Stimulated activated CD4-positive, alpha-beta T cell treated with anti-CD3 and anti-CD28 coated beads, Interleukin-2, amount 100 ng/mL, for 48 hours (primary cell): ENCODE measurements at regions not wholly inside any gene's neighbourhood (a gene's known extent, or its start where the extent isn't known, plus 50 kb on each side); places are given as distances from the start of the nearest gene placed in this dataset.

Source experiments
- DNase-seq, 2 donors: peaks; one replicate each; pipeline ENCODE4 v3.0.0-alpha.2; 2020

DNA sequence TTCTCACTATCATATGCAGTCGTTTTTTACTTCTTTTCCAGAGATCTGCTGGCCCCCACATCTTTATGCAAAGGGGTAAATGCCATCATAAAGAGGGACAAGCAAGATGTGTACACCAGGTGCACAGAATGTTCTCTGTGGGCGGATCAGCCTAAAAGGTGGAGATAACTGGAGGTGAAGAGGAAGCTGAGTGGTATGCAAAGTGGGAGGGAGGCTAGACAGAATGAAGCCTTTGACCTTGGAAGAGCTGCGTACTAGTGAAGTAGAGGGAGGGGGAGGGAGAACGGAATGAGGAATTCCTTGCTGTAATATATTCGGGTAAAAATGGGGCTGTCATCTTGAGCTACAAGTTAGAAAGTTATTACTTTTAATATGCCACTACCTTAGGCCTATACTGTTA lies 287.5 kb upstream of the VRK2 start:
- DNase-seq, result no peak

DNA sequence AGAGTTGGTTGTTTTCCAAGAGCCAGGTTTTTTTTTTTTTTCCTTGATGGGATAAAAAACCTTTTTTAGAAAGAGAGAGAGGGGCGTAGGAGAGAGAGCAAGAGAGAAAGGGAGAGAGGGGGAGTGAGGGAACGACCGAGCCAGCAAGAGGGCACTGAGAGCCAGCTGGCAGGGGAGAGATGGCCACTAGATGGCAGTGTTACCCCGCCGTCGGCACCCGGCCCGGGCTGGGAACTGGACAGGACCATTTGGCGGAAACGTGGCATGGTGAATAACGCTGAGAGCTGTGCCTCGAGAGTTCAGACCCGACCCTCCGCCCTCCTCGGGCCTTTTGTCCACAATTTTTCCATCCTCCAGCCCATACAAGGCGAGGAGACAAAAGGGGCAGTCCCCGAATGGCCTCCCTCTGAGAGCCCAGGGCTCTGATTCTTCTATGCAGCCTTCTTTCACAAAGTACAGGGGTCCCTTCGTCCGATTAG lies 286.7 kb upstream of the VRK2 start:
- peak; percentile 79 to 86 for DNase-seq

DNA sequence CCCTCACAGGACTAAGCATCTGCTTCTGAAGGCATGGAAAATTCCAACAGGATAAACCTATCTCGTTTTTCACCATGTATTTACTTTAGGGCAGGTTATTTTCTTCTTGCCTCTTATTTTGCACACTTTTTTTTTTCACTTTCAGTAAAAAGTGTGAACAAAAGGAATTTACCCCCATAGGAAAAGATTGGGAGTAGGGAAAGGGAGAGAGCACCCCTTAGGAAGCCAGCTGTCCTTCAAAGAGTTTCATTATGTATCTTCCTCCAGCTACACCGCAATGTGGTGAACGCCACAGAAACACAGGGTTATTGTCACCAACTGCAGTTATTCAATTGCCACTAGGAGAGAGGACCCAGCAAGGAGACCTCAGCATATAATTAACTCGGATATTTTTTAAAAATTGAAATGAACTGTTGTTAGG lies 286.2 kb upstream of the VRK2 start:
- DNase-seq, result no peak

DNA sequence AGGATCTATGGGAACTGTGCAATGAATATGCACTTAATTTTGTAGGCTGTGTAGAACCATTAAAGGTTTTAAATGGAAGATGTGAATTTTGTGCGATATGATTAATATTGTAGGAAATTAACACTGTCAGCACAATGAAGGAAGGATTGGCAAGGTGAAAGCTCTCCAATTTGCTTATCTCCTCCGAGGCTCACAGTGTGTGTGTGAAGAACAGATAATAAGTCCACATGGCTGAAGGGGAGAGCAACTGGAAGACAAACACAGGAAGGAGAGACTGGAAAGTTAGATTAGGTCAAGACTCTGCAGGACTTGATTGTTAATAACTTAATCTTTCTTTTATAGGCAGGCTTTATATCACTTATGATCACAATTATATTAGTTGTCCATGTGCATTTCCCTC lies 269.7 kb upstream of the VRK2 start:
- no peak for DNase-seq

GRCh38 chr2:57782587-57782986 lies 264.0 kb upstream of the VRK2 start:
- no peak for DNase-seq

DNA sequence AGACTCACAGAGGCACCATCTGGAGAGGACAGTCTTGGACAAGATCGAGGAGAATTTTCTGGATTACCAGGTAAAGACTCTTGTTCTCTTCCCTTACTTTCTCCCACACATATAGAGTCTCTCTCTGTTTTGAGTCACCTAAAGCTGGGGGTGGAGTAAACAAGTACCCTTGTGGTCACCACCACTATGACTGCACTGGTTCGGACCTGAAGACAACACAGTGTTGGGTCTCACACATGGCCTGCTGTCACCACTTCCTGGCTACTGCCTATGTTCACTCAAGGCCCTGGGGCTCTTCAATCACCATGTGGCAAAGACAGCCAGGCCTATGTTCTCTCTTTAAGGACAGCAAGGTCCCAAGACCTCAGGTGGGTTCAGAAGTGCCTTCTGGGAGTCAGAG lies 253.3 kb upstream of the VRK2 start:
- DNase-seq, result no peak

- DNase-seq, result no peak
These were observed 250.1 kb upstream of the VRK2 start for GRCh38 chr2:57796527-57796926.

- DNase-seq, result no peak
These were observed 248.3 kb upstream of the VRK2 start for GRCh38 chr2:57798346-57798745.

- DNase-seq, result no peak
These were observed 244.4 kb upstream of the VRK2 start for GRCh38 chr2:57802243-57802642.

DNA sequence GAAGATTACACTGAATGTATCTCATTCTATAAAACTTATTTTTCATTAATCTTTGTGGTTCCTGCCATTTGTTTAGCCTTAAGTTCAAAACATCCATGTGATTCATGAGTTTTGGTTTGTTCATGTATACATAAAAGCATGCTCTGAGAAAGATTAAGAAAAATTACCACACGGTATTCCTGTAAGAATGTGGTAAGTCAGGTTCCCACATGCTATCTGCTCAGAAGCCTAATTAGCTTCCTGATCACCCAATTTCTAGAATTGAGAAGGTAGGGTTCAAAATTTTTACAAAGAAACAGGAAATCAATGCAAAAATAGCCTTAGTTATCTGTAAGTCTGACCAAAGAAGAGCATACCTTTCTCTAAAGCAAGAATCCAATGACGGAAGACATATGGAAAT lies 241.6 kb upstream of the VRK2 start:
- no peak for DNase-seq

- DNase-seq, result no peak
These were observed 240.1 kb upstream of the VRK2 start for GRCh38 chr2:57806449-57806968.

GRCh38 chr2:57809230-57809629 lies 237.4 kb upstream of the VRK2 start:
- no peak for DNase-seq

GRCh38 chr2:57821088-57821487 lies 225.5 kb upstream of the VRK2 start:
- DNase-seq, result no peak

DNA sequence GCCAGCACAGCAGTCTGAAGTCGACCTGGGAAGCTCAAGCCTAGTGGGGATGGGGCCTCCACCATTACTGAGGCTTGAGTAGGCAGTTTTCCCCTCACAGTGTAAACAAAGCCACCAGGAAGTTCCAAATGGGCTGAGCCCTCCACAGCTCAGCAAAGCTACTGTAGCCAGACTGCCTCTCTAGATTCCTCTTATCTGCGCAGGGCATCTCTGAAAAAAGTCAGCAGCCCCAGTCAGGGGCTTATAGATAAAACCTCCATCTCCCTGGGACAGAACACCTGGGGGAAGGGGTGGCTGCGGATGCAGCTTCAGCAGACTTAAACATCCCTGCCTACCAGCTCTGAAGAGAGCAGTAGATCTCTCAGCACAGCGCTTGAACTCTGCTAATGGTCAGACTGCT lies 218.4 kb upstream of the VRK2 start:
- DNase-seq, result no peak

DNA sequence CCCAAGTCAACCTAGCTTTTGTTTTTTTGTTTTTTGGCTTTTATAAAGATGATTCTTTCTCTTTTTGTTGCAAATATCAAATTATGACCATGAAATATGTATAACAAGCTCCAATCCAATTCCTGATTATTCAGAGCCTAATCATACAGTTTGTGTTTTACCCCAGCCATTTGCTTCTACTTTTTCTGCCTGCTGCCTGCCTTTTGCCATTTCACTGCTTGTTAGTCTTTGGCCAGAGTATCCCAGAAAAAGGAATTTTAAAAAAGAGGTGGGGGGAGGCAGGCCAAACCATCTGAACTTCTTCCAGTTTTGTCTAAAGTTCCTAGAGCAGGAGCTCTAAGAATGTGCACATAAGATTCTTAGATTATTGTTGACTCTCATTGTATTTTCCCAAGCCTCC lies 211.9 kb upstream of the VRK2 start:
- DNase-seq, result no peak

- no peak for DNase-seq
These were observed 204.1 kb upstream of the VRK2 start for GRCh38 chr2:57842531-57842930.

GRCh38 chr2:57843158-57843557 lies 203.4 kb upstream of the VRK2 start:
- no peak for DNase-seq

DNA sequence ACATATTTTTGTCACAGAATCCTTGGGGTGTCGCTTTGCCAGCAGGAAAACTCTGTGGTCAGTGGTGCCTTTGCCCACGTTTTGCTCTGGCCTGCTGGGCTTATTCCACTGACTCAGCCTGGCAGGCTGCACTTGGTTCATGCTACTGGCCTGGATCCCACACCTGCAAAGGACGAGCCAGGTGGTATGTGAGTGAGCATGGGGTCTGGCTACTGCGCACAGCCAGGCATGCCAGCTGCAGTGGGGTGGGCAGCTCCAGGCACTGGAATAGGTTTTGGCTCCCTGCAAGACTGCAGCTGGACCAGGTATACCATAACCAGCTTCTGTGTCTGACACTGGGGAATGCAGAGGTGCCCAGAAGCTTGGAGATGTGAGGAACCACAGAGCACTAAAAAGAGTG lies 197.9 kb upstream of the VRK2 start:
- no peak for DNase-seq

- no peak for DNase-seq
These were observed 196.8 kb upstream of the VRK2 start for GRCh38 chr2:57849843-57850242.

- no peak for DNase-seq
These were observed 196.0 kb upstream of the VRK2 start for GRCh38 chr2:57850415-57851130.

DNA sequence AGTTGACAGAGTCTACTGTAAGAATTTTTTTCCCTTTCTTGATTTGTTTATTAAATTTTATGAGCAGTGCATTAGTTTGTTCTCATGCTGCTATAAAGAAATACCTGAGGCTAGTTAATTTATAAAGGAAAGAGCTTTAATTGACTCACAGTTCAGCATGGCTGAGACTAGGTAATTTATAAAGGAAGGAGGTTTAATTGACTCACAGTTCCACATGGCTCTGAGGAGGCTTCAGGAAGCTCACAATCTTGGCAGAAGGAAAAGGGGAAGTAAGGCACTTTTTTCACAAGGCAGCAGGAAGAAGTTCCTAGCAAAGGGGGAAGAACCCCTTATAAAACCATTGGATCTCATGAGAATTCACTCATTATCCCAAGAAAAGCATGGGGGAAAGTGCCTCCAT lies 191.4 kb upstream of the VRK2 start:
- no peak for DNase-seq

GRCh38 chr2:57859755-57860154 lies 186.9 kb upstream of the VRK2 start:
- DNase-seq, result no peak

GRCh38 chr2:57862153-57862552 lies 184.5 kb upstream of the VRK2 start:
- DNase-seq, result no peak

GRCh38 chr2:57862727-57863126 lies 183.9 kb upstream of the VRK2 start:
- no peak for DNase-seq

DNA sequence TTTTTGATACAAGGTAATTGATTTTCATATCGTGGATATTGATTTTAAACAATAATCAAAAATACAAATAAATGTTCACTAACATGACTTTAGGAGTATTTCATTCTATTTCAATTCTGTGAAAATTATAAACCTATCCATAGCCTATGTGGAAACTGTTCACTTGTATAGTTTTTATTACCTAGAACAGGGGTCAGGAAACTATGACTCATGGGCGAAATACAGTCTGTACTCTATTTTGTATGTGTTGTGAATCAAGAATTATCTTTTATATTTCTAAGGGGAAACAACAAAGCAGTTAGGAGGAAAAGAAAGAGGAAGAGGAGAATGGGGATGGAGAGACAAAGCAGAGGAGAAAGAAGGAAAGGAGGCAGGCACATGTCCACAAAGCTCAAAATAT lies 181.7 kb upstream of the VRK2 start:
- DNase-seq, result no peak
